ENCODE measurements at regions not wholly inside any gene's neighbourhood (a gene's known extent, or its start where the extent isn't known, plus 50 kb on each side); places are given as distances from the start of the nearest gene placed in this dataset.

DNA sequence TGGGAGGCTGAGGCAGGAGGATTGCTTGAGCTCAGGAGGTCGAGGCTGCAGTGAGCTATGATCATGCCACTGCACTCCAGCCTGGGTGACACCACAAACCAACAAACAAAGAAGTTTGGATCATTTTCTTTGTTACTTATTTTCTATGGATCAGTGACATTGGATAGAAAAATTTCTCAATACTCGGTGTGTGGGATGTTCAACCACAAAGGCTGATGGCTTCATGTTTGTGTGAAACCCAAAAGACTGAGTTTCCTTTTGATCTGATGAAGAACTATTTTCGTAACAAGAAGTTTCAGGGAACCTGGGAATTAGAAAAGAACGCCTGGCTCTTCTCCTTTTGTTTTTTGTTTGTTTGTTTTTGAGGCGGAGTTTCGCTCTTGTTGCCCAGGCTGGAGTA, 104.0 kb downstream of the HOXA1 start:
- TF ChIP-seq, protein P1, sequence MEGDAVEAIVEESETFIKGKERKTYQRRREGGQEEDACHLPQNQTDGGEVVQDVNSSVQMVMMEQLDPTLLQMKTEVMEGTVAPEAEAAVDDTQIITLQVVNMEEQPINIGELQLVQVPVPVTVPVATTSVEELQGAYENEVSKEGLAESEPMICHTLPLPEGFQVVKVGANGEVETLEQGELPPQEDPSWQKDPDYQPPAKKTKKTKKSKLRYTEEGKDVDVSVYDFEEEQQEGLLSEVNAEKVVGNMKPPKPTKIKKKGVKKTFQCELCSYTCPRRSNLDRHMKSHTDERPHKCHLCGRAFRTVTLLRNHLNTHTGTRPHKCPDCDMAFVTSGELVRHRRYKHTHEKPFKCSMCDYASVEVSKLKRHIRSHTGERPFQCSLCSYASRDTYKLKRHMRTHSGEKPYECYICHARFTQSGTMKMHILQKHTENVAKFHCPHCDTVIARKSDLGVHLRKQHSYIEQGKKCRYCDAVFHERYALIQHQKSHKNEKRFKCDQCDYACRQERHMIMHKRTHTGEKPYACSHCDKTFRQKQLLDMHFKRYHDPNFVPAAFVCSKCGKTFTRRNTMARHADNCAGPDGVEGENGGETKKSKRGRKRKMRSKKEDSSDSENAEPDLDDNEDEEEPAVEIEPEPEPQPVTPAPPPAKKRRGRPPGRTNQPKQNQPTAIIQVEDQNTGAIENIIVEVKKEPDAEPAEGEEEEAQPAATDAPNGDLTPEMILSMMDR (conservative IDR thresholded peaks at IDR 0.05; ENCODE audit: low read depth, low read length) = no peak
- TF ChIP-seq EZH2 (IDR thresholded peaks at IDR 0.05; ENCODE audit: low read length, unreplicated experiment) (no peak), EZH2phosphoT487 (IDR thresholded peaks at IDR 0.05; ENCODE audit: borderline replicate concordance, low read length) (no peak)

All from PC-3 (cell line).